LoVo (cell line): ENCODE measurements at regions not wholly inside any gene's neighbourhood (a gene's known extent, or its start where the extent isn't known, plus 50 kb on each side); places are given as distances from the start of the nearest gene placed in this dataset.
"Not testable (repeated sequence)": the region's sequence is repeated elsewhere in the genome, so short reads cannot be mapped to it uniquely, and the experiment has no call there.

Experiments used
- DNase-seq: peaks from one replicate; pipeline ENCODE4 v3.0.0-alpha.2; 2016; ENCODE audit warnings: low spot score

- DNase-seq, result no peak
Measured at GRCh38 chr9:124084087-124084486, 72.5 kb downstream of the LHX2 start.

GRCh38 chr9:124087226-124087625 lies 75.7 kb downstream of the LHX2 start:
- no peak for DNase-seq

GRCh38 chr9:124088476-124088837 lies 76.9 kb downstream of the LHX2 start:
- no peak for DNase-seq

- not testable (repeated sequence) for DNase-seq
Measured at GRCh38 chr9:124089631-124090488, 78.3 kb downstream of the LHX2 start.

GRCh38 chr9:124098141-124098905 lies 86.8 kb downstream of the LHX2 start:
- DNase-seq, result peak; percentile 8

- no peak for DNase-seq
Measured at GRCh38 chr9:124099860-124100259, 88.3 kb downstream of the LHX2 start.

GRCh38 chr9:124101215-124101968 lies 89.8 kb downstream of the LHX2 start:
- no peak for DNase-seq

- DNase-seq, result no peak
Measured at GRCh38 chr9:124101969-124102345, 90.4 kb downstream of the LHX2 start.

- no peak for DNase-seq
Measured at GRCh38 chr9:124102363-124102762, 90.8 kb downstream of the LHX2 start.

GRCh38 chr9:124105266-124105665 lies 93.7 kb downstream of the LHX2 start:
- no peak for DNase-seq

GRCh38 chr9:124108216-124108615 lies 96.6 kb downstream of the LHX2 start:
- no peak for DNase-seq

- DNase-seq, result peak; percentile 70
Measured at GRCh38 chr9:124110307-124110915, 98.8 kb downstream of the LHX2 start.

GRCh38 chr9:124116683-124117363 lies 105.3 kb downstream of the LHX2 start:
- DNase-seq, result no peak

GRCh38 chr9:124118894-124119293 lies 107.3 kb downstream of the LHX2 start:
- DNase-seq, result no peak

GRCh38 chr9:124120272-124120671 lies 108.7 kb downstream of the LHX2 start:
- no peak for DNase-seq

- DNase-seq, result no peak
Measured at GRCh38 chr9:124121725-124122124, 110.2 kb downstream of the LHX2 start.

GRCh38 chr9:124122321-124122720 lies 110.8 kb downstream of the LHX2 start:
- no peak for DNase-seq

- no peak for DNase-seq
Measured at GRCh38 chr9:124122813-124123462, 111.4 kb downstream of the LHX2 start.

GRCh38 chr9:124123621-124124020 lies 112.1 kb downstream of the LHX2 start:
- DNase-seq, result not testable (repeated sequence)

- DNase-seq, result no peak
Measured at GRCh38 chr9:124124729-124125650, 113.4 kb downstream of the LHX2 start.
